ENCODE measurements at regions not wholly inside any gene's neighbourhood (a gene's known extent, or its start where the extent isn't known, plus 50 kb on each side); places are given as distances from the start of the nearest gene placed in this dataset.

GRCh38 chr2:240362826-240363745, 72.4 kb upstream of the GPC1 start:
- no peaks in the 10 kb centered on the region for H3K4me1 Mint-ChIP-seq (ENCODE audit: low read depth)
- DNase-seq = no peak
- H3K27ac Mint-ChIP-seq = no peak overlapping the region
- ATAC-seq = no peak
- H3K36me3 Mint-ChIP-seq (ENCODE audit: low read depth) = no peaks in the 10 kb centered on the region
- ChIA-PET CTCF (no interaction called here), POLR2A (no interaction called here)
- H3K9me3 Mint-ChIP-seq = peaks cover 10% of the 10 kb centered on the region
- H3K4me3 Mint-ChIP-seq = no peak overlapping the region
- TF ChIP-seq CTCF (IDR thresholded peaks at IDR 0.05) = no peak
- intact Hi-C loops (cut with micrococcal nuclease) = no loop called here
- H3K27me3 Mint-ChIP-seq = no peaks in the 10 kb centered on the region

- no peak for ATAC-seq
- no peak overlapping the region for H3K4me3 Mint-ChIP-seq
- no peak for DNase-seq
- H3K27ac Mint-ChIP-seq = no peak overlapping the region
- TF ChIP-seq CTCF (IDR thresholded peaks at IDR 0.05) = no peak
- H3K4me1 Mint-ChIP-seq (ENCODE audit: low read depth) = no peaks in the 10 kb centered on the region
- ChIA-PET CTCF (no interaction called here), POLR2A (no interaction called here)
- intact Hi-C loops (cut with micrococcal nuclease) = no loop called here
- no peaks in the 10 kb centered on the region for H3K36me3 Mint-ChIP-seq (ENCODE audit: low read depth)
- H3K9me3 Mint-ChIP-seq = peaks cover 10% of the 10 kb centered on the region
- no peaks in the 10 kb centered on the region for H3K27me3 Mint-ChIP-seq
Measured at GRCh38 chr2:240363746-240364581, 71.5 kb upstream of the GPC1 start.

GRCh38 chr2:240364582-240364960, 70.9 kb upstream of the GPC1 start:
- DNase-seq (no peak), ATAC-seq (no peak)
- no peaks in the 10 kb centered on the region for H3K4me1 Mint-ChIP-seq (ENCODE audit: low read depth)
- TF ChIP-seq CTCF (IDR thresholded peaks at IDR 0.05) = no peak
- H3K4me3 Mint-ChIP-seq = no peak overlapping the region
- intact Hi-C loops (cut with micrococcal nuclease) = no loop called here
- peaks cover 10% of the 10 kb centered on the region for H3K9me3 Mint-ChIP-seq
- ChIA-PET POLR2A (no interaction called here), CTCF (no interaction called here)
- no peak overlapping the region for H3K27ac Mint-ChIP-seq
- no peaks in the 10 kb centered on the region for H3K27me3 Mint-ChIP-seq
- H3K36me3 Mint-ChIP-seq (ENCODE audit: low read depth) = no peaks in the 10 kb centered on the region

- Mint-ChIP-seq H3K4me1 (ENCODE audit: low read depth) (no peaks in the 10 kb centered on the region), H3K27me3 (no peaks in the 10 kb centered on the region), H3K36me3 (ENCODE audit: low read depth) (no peaks in the 10 kb centered on the region), H3K27ac (no peak overlapping the region), H3K4me3 (no peak overlapping the region), H3K9me3 (peaks cover 8% of the 10 kb centered on the region)
- ATAC-seq = no peak
- DNase-seq = no peak
- no peak for TF ChIP-seq CTCF (IDR thresholded peaks at IDR 0.05)
- ChIA-PET POLR2A (no interaction called here), CTCF (no interaction called here)
- intact Hi-C loops (cut with micrococcal nuclease) = no loop called here
Measured at GRCh38 chr2:240364961-240365775, 70.3 kb upstream of the GPC1 start.

Measured in activated CD8-positive, alpha-beta T cell treated with anti-CD3 and anti-CD28 coated beads for 36 hours (primary cell).